WTC11 (cell line): ENCODE measurements at regions not wholly inside any gene's neighbourhood (a gene's known extent, or its start where the extent isn't known, plus 50 kb on each side); places are given as distances from the start of the nearest gene placed in this dataset.

Source experiments
- ATAC-seq: fragments of 200-7000 bp; cut with Tn5 transposase; 2 replicates; pipeline ENCODE4 v1.10.0; 2021; ENCODE audit warnings: mild to moderate bottlenecking, moderate library complexity
- CTCF ChIA-PET: fragments of 300-600 bp; sonication (Branson Sonifier 250); formaldehyde crosslinking; loops from one replicate; lab custom pipeline; 2021; ENCODE audit warnings: antibody characterized with exemption; lab: Charles Lee
- POLR2A ChIA-PET: fragments of 350-600 bp; sonication (Branson Sonifier 250); formaldehyde crosslinking; loops from one replicate; lab custom pipeline; 2021; ENCODE audit warnings: antibody characterized with exemption; lab: Charles Lee
- DNase-seq: peaks from one replicate; pipeline ENCODE4 v3.0.0; 2021; ENCODE audit warnings: low spot score
- H3K27ac Mint-ChIP-seq: 2 replicates; pipeline ENCODE4 v1.8.0; 2021; ENCODE audit warnings: mixed read lengths
- H3K27me3 Mint-ChIP-seq: 2 replicates; pipeline ENCODE4 v1.8.0; 2021; ENCODE audit warnings: low read depth, mild to moderate bottlenecking, moderate library complexity, mixed read lengths
- H3K36me3 Mint-ChIP-seq: 2 replicates; pipeline ENCODE4 v1.8.0; 2021; ENCODE audit warnings: mixed read lengths
- H3K4me1 Mint-ChIP-seq: 2 replicates; pipeline ENCODE4 v1.8.0; 2022; ENCODE audit warnings: mixed read lengths
- H3K4me3 Mint-ChIP-seq: 2 replicates; pipeline ENCODE4 v1.8.0; 2021; ENCODE audit warnings: mild to moderate bottlenecking, moderate library complexity, mixed read lengths
- H3K9me3 Mint-ChIP-seq: 2 replicates; pipeline ENCODE4 v1.8.0; 2021; ENCODE audit warnings: mixed read lengths
- ATF6 ChIP-seq: sonication (generic); formaldehyde crosslinking; IDR thresholded peaks from 2 replicates; pipeline ENCODE4 v1.8.1; 2023; ENCODE audit warnings: mild to moderate bottlenecking, missing genetic modification reagents
- CBFB ChIP-seq: sonication (generic); formaldehyde crosslinking; IDR thresholded peaks from 2 replicates; pipeline ENCODE4 v1.8.1; 2022; ENCODE audit warnings: mild to moderate bottlenecking, low read depth, missing genetic modification reagents
- JUN ChIP-seq: sonication (generic); formaldehyde crosslinking; IDR thresholded peaks from 2 replicates; pipeline ENCODE4 v1.8.0; 2023; ENCODE audit warnings: mild to moderate bottlenecking, missing genetic modification reagents
- KAT7 ChIP-seq: sonication (generic); formaldehyde crosslinking; IDR thresholded peaks from 2 replicates; pipeline ENCODE4 v1.8.1; 2023; ENCODE audit warnings: missing genetic modification reagents, mild to moderate bottlenecking, borderline replicate concordance
- MYBL2 ChIP-seq: sonication (generic); formaldehyde crosslinking; IDR thresholded peaks from 2 replicates; pipeline ENCODE4 v1.8.1; 2023; ENCODE audit warnings: mild to moderate bottlenecking, moderate library complexity, missing genetic modification reagents
- NFATC4 ChIP-seq: fragments of 250-450 bp; sonication (Bioruptor Pico); IDR thresholded peaks from 2 replicates; pipeline ENCODE4 v1.9.0; 2021; ENCODE audit warnings: mild to moderate bottlenecking
- NFE2L1 ChIP-seq: sonication (generic); formaldehyde crosslinking; IDR thresholded peaks from 2 replicates; pipeline ENCODE4 v1.8.1; 2023; ENCODE audit warnings: missing genetic modification reagents
- OVOL2 ChIP-seq: fragments of 250-450 bp; sonication (Bioruptor Pico); IDR thresholded peaks from 2 replicates; pipeline ENCODE4 v1.9.0; 2021; ENCODE audit warnings: mild to moderate bottlenecking, borderline replicate concordance
- SMAD3 ChIP-seq: sonication (generic); formaldehyde crosslinking; IDR thresholded peaks from 2 replicates; pipeline ENCODE4 v1.8.0; 2022; ENCODE audit warnings: missing genetic modification reagents, mild to moderate bottlenecking, borderline replicate concordance
- USF1 ChIP-seq: sonication (generic); formaldehyde crosslinking; IDR thresholded peaks from 2 replicates; pipeline ENCODE4 v1.8.0; 2022; ENCODE audit warnings: mild to moderate bottlenecking, missing genetic modification reagents
- ZBTB43 ChIP-seq: sonication (generic); formaldehyde crosslinking; IDR thresholded peaks from 2 replicates; pipeline ENCODE4 v1.8.1; 2023; ENCODE audit warnings: mild to moderate bottlenecking, missing genetic modification reagents
- ZNF416 ChIP-seq: fragments of 250-450 bp; sonication (Bioruptor Pico); IDR thresholded peaks from 2 replicates; pipeline ENCODE4 v1.9.0; 2021; ENCODE audit warnings: mild to moderate bottlenecking, inconsistent platforms
- ZNF532 ChIP-seq: fragments of 250-450 bp; sonication (Bioruptor Pico); IDR thresholded peaks from 2 replicates; pipeline ENCODE4 v1.9.0; 2021; ENCODE audit warnings: mild to moderate bottlenecking, borderline replicate concordance
- TF ChIP-seq, protein P1 (sequence below): fragments of 250-450 bp; sonication (Bioruptor Pico); IDR thresholded peaks from 2 replicates; pipeline ENCODE4 v1.9.0; 2021; ENCODE audit warnings: moderate library complexity, mild to moderate bottlenecking, inconsistent platforms, borderline replicate concordance
- TF ChIP-seq, protein P2 (sequence below): fragments of 250-450 bp; sonication (Bioruptor Pico); conservative IDR thresholded peaks from 2 replicates; pipeline ENCODE4 v1.9.0; 2021; ENCODE audit warnings: mild to moderate bottlenecking
- TF ChIP-seq, protein P3 (sequence below): fragments of 250-450 bp; sonication (Bioruptor Pico); IDR thresholded peaks from 2 replicates; pipeline ENCODE4 v1.8.0; 2021; ENCODE audit warnings: mild to moderate bottlenecking

DNA sequence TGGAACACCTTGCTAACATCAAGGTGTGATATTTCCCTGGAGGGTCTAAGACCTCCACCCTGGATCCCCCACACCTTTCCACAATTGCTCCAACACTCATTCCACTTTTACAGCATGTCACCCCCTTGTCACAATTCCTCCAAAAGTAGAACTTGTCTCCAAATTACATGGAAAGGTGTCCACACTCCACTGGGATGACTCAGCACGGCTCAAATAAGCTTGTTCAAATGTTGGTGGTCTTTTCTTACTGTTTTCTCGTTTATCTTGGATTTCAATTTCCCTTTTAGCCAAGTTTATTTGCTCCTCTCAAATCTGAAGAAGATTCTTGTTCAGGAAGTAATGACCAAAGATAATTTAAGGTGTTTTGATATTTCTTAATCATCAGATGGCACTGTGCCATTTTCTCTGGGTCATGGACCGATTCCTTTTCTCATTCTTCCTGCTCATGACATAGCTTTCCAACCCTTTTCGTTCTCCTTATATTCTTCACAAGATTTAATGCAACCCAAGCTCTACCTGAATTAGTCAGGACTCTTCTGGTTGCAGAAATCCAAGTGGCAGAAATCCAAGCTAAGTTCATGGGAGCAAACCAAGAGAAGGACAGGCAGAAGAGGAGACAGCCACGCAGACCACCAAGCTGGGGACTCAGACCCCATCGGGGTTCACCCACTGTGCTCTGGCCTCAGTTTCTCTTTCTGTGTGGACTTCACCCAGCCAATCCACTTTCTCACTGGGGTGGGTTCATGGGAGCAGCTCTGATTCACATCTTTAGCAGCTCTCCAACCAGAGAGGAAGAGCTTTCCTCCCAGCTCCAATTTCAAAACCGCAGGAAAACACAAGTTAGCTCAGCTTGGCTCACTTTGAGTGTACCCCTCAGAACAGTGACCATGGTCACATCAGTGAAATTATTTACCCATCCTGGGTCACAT, 110.5 kb upstream of the CDYL start:
- POLR2A ChIA-PET, result no interaction called here
- CTCF ChIA-PET, result no interaction called here
- no peak overlapping the region for H3K4me3 Mint-ChIP-seq

More for the DNA sequence above, 110.5 kb upstream of the CDYL start:
- ATAC-seq (no peak), DNase-seq (no peak)
- Mint-ChIP-seq H3K27me3 (peaks cover 21% of the 10 kb centered on the region), H3K27ac (no peak overlapping the region), H3K9me3 (no peaks in the 10 kb centered on the region), H3K4me1 (peaks cover 24% of the 10 kb centered on the region), H3K36me3 (no peaks in the 10 kb centered on the region)
- TF ChIP-seq USF1 (CRISPR knock-in tag), result no peak
- TF ChIP-seq NFATC4 (CRISPR knock-in tag), result no peak
- TF ChIP-seq, protein P1, sequence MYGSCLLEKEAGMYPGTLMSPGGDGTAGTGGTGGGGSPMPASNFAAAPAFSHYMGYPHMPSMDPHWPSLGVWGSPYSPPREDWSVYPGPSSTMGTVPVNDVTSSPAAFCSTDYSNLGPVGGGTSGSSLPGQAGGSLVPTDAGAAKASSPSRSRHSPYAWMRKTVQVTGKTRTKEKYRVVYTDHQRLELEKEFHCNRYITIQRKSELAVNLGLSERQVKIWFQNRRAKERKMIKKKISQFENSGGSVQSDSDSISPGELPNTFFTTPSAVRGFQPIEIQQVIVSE (CRISPR knock-in tag), result no peak
- no peak for TF ChIP-seq ZBTB43 (CRISPR knock-in tag)
- no peak for TF ChIP-seq SMAD3 (CRISPR knock-in tag)
- no peak for TF ChIP-seq JUN (CRISPR knock-in tag)
- no peak for TF ChIP-seq OVOL2 (CRISPR knock-in tag)
- TF ChIP-seq ATF6, result no peak
- TF ChIP-seq MYBL2, result no peak
- TF ChIP-seq ZNF532, result no peak
- TF ChIP-seq, protein P2, sequence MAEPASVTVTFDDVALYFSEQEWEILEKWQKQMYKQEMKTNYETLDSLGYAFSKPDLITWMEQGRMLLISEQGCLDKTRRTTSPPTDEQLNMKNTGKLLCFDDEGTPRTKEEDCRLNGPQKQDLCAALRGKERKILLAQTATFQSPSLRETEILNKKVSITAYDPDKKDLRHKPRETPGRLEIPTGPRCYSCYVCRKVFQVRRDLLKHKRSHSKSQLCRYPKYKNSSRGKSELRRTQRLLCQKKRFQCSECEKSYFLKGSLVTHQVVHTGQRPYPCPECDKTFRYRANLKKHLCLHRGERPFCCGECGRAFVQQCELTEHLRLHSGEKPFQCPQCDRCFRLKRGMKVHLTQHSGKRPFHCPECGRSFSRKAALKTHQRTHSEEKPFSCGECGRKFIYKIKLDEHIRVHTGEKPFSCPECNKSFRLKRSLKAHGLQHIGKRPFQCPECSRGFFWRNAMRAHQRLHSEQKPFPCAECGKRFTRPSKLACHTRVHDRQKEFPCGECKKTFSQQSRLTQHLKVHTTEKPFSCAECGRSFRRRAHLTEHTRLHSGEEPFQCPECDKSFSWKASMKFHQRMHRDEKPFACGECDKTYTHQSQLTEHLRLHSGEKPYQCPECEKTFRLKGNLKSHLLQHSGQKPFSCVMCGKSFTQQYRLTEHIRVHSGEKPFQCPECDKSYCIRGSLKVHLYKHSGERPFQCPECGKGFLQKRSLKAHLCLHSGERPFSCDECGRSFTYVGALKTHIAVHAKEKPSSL (CRISPR knock-in tag), result no peak
- no peak for TF ChIP-seq NFE2L1
- TF ChIP-seq ZNF416 (CRISPR knock-in tag), result no peak
- TF ChIP-seq KAT7 (CRISPR knock-in tag), result no peak
- no peak for TF ChIP-seq CBFB (CRISPR knock-in tag)
- TF ChIP-seq, protein P3, sequence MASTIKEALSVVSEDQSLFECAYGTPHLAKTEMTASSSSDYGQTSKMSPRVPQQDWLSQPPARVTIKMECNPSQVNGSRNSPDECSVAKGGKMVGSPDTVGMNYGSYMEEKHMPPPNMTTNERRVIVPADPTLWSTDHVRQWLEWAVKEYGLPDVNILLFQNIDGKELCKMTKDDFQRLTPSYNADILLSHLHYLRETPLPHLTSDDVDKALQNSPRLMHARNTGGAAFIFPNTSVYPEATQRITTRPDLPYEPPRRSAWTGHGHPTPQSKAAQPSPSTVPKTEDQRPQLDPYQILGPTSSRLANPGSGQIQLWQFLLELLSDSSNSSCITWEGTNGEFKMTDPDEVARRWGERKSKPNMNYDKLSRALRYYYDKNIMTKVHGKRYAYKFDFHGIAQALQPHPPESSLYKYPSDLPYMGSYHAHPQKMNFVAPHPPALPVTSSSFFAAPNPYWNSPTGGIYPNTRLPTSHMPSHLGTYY (CRISPR knock-in tag), result no peak
